K562 (cell line): ENCODE measurements at regions not wholly inside any gene's neighbourhood (a gene's known extent, or its start where the extent isn't known, plus 50 kb on each side); places are given as distances from the start of the nearest gene placed in this dataset.

ENCODE experiments used
- HDAC1 ChIP-seq, 2 experiments: fragments of 450-650 bp; IDR thresholded peaks; 2 replicates each; pipeline ENCODE4 v1.6.1; 2016 to 2017; ENCODE audit warnings: inconsistent platforms in 1 of 2, mild to moderate bottlenecking in 1 of 2, moderate library complexity in 1 of 2
- ZNF224 ChIP-seq: sonication (generic); formaldehyde crosslinking; IDR thresholded peaks from 2 replicates; pipeline ENCODE4 v1.8.0; 2022; ENCODE audit warnings: mild to moderate bottlenecking, missing genetic modification reagents
- TF ChIP-seq, protein P1 (sequence below): fragments of 450-650 bp; IDR thresholded peaks from 2 replicates; pipeline ENCODE4 v1.6.1; 2016; ENCODE audit warnings: mild to moderate bottlenecking, moderate library complexity
- TF ChIP-seq, protein P2 (sequence below): sonication (generic); formaldehyde crosslinking; IDR thresholded peaks from 2 replicates; pipeline ENCODE4 v1.5.0; 2020; ENCODE audit warnings: missing genetic modification reagents

DNA sequence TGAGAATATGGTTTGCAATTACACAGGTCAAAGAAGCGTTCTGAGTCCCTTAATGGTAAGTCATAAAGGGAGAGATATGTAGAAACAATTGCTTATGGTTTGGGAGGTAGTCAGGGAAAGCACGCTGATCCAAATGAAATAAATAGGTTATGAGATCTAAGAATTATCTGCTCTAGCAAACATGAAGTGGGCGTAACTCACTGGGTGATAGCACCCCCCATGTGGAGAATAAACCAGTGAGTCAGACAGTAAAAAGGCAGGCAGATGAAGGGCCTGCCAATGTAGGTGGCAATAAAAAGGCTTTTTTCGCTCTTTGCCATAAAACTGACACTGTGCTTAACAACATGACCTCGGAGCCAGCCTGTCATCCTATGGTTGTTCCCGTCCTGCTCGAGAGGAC lies 306.9 kb downstream of the GLRX3 start (continued):
- TF ChIP-seq, protein P1, sequence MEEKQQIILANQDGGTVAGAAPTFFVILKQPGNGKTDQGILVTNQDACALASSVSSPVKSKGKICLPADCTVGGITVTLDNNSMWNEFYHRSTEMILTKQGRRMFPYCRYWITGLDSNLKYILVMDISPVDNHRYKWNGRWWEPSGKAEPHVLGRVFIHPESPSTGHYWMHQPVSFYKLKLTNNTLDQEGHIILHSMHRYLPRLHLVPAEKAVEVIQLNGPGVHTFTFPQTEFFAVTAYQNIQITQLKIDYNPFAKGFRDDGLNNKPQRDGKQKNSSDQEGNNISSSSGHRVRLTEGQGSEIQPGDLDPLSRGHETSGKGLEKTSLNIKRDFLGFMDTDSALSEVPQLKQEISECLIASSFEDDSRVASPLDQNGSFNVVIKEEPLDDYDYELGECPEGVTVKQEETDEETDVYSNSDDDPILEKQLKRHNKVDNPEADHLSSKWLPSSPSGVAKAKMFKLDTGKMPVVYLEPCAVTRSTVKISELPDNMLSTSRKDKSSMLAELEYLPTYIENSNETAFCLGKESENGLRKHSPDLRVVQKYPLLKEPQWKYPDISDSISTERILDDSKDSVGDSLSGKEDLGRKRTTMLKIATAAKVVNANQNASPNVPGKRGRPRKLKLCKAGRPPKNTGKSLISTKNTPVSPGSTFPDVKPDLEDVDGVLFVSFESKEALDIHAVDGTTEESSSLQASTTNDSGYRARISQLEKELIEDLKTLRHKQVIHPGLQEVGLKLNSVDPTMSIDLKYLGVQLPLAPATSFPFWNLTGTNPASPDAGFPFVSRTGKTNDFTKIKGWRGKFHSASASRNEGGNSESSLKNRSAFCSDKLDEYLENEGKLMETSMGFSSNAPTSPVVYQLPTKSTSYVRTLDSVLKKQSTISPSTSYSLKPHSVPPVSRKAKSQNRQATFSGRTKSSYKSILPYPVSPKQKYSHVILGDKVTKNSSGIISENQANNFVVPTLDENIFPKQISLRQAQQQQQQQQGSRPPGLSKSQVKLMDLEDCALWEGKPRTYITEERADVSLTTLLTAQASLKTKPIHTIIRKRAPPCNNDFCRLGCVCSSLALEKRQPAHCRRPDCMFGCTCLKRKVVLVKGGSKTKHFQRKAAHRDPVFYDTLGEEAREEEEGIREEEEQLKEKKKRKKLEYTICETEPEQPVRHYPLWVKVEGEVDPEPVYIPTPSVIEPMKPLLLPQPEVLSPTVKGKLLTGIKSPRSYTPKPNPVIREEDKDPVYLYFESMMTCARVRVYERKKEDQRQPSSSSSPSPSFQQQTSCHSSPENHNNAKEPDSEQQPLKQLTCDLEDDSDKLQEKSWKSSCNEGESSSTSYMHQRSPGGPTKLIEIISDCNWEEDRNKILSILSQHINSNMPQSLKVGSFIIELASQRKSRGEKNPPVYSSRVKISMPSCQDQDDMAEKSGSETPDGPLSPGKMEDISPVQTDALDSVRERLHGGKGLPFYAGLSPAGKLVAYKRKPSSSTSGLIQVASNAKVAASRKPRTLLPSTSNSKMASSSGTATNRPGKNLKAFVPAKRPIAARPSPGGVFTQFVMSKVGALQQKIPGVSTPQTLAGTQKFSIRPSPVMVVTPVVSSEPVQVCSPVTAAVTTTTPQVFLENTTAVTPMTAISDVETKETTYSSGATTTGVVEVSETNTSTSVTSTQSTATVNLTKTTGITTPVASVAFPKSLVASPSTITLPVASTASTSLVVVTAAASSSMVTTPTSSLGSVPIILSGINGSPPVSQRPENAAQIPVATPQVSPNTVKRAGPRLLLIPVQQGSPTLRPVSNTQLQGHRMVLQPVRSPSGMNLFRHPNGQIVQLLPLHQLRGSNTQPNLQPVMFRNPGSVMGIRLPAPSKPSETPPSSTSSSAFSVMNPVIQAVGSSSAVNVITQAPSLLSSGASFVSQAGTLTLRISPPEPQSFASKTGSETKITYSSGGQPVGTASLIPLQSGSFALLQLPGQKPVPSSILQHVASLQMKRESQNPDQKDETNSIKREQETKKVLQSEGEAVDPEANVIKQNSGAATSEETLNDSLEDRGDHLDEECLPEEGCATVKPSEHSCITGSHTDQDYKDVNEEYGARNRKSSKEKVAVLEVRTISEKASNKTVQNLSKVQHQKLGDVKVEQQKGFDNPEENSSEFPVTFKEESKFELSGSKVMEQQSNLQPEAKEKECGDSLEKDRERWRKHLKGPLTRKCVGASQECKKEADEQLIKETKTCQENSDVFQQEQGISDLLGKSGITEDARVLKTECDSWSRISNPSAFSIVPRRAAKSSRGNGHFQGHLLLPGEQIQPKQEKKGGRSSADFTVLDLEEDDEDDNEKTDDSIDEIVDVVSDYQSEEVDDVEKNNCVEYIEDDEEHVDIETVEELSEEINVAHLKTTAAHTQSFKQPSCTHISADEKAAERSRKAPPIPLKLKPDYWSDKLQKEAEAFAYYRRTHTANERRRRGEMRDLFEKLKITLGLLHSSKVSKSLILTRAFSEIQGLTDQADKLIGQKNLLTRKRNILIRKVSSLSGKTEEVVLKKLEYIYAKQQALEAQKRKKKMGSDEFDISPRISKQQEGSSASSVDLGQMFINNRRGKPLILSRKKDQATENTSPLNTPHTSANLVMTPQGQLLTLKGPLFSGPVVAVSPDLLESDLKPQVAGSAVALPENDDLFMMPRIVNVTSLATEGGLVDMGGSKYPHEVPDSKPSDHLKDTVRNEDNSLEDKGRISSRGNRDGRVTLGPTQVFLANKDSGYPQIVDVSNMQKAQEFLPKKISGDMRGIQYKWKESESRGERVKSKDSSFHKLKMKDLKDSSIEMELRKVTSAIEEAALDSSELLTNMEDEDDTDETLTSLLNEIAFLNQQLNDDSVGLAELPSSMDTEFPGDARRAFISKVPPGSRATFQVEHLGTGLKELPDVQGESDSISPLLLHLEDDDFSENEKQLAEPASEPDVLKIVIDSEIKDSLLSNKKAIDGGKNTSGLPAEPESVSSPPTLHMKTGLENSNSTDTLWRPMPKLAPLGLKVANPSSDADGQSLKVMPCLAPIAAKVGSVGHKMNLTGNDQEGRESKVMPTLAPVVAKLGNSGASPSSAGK = no peak
- TF ChIP-seq HDAC1 (IDR thresholded peaks at IDR 0.05) (no peak), ZNF224 (CRISPR knock-in tag) (no peak)
- TF ChIP-seq, protein P2, sequence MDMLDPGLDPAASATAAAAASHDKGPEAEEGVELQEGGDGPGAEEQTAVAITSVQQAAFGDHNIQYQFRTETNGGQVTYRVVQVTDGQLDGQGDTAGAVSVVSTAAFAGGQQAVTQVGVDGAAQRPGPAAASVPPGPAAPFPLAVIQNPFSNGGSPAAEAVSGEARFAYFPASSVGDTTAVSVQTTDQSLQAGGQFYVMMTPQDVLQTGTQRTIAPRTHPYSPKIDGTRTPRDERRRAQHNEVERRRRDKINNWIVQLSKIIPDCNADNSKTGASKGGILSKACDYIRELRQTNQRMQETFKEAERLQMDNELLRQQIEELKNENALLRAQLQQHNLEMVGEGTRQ (CRISPR knock-in tag) = no peak
